HepG2 (cell line): ENCODE measurements at regions not wholly inside any gene's neighbourhood (a gene's known extent, or its start where the extent isn't known, plus 50 kb on each side); places are given as distances from the start of the nearest gene placed in this dataset.

ENCODE experiments used
- ARNTL ChIP-seq: sonication (generic); formaldehyde crosslinking; IDR thresholded peaks from 2 replicates; pipeline ENCODE4 v1.4.0; 2020; ENCODE audit warnings: mild to moderate bottlenecking, missing genetic modification reagents
- GFI1 ChIP-seq: sonication (generic); formaldehyde crosslinking; IDR thresholded peaks from 2 replicates; pipeline ENCODE4 v1.5.0; 2020; ENCODE audit warnings: missing genetic modification reagents, mild to moderate bottlenecking, borderline replicate concordance
- KDM1A ChIP-seq: IDR thresholded peaks from 2 replicates; pipeline ENCODE4 v1.6.1; 2016; ENCODE audit warnings: missing compliant biosample characterization
- MIXL1 ChIP-seq: IDR thresholded peaks from 2 replicates; pipeline ENCODE4 v1.6.1; 2016
- MTA3 ChIP-seq: sonication (generic); formaldehyde crosslinking; IDR thresholded peaks from 2 replicates; pipeline ENCODE4 v1.4.0; 2020; ENCODE audit warnings: missing genetic modification reagents
- RAD21 ChIP-seq: fragments of 450-650 bp; formaldehyde crosslinking; IDR thresholded peaks from 2 replicates; pipeline ENCODE4 v1.5.0; 2020; ENCODE audit warnings: mild to moderate bottlenecking
- REXO4 ChIP-seq: sonication (generic); formaldehyde crosslinking; IDR thresholded peaks from 2 replicates; pipeline ENCODE4 v1.8.0; 2022; ENCODE audit warnings: missing genetic modification reagents, mild to moderate bottlenecking, borderline replicate concordance
- SMC3 ChIP-seq: IDR thresholded peaks from 2 replicates; pipeline ENCODE4 v1.6.1; 2011; ENCODE audit warnings: low read length, improper control_type of control experiment
- STAG1 ChIP-seq: sonication (generic); formaldehyde crosslinking; IDR thresholded peaks from 2 replicates; pipeline ENCODE4 v1.4.0; 2020; ENCODE audit warnings: missing genetic modification reagents
- ZNF446 ChIP-seq: sonication (generic); formaldehyde crosslinking; IDR thresholded peaks from 2 replicates; pipeline ENCODE4 v1.5.0; 2020; ENCODE audit warnings: mild to moderate bottlenecking, missing genetic modification reagents
- ZNF451 ChIP-seq: sonication (generic); formaldehyde crosslinking; IDR thresholded peaks from 2 replicates; pipeline ENCODE4 v1.5.0; 2020; ENCODE audit warnings: mild to moderate bottlenecking, missing genetic modification reagents
- ZNF468 ChIP-seq: sonication (generic); formaldehyde crosslinking; IDR thresholded peaks from 2 replicates; pipeline ENCODE4 v1.8.0; 2022; ENCODE audit warnings: mild to moderate bottlenecking, moderate library complexity, missing genetic modification reagents
- ZNF629 ChIP-seq: sonication (generic); formaldehyde crosslinking; conservative IDR thresholded peaks from 2 replicates; pipeline ENCODE4 v1.5.0; 2020; ENCODE audit warnings: missing genetic modification reagents
- ZZZ3 ChIP-seq: sonication (generic); formaldehyde crosslinking; IDR thresholded peaks from 2 replicates; pipeline ENCODE4 v1.4.0; 2020; ENCODE audit warnings: missing genetic modification reagents, mild to moderate bottlenecking, borderline replicate concordance
- TF ChIP-seq, protein P1 (sequence below): sonication (generic); formaldehyde crosslinking; IDR thresholded peaks from 2 replicates; pipeline ENCODE4 v1.5.0; 2020; ENCODE audit warnings: mild to moderate bottlenecking, missing genetic modification reagents, moderate library complexity
- TF ChIP-seq, protein P2 (sequence below): sonication (generic); formaldehyde crosslinking; IDR thresholded peaks from 2 replicates; pipeline ENCODE4 v1.4.0; 2020; ENCODE audit warnings: missing genetic modification reagents, mild to moderate bottlenecking, borderline replicate concordance
- TF ChIP-seq, protein P3 (sequence below), 2 experiments: sonication (generic) in 1 of 2; formaldehyde crosslinking in 1 of 2; IDR thresholded peaks; 2 replicates each; pipeline versions ENCODE4 v1.5.1 to v1.6.1; 2011 to 2020; ENCODE audit warnings: borderline replicate concordance in 1 of 2, low read depth in 1 of 2, low read length in 1 of 2, mild to moderate bottlenecking in 1 of 2, missing genetic modification reagents in 1 of 2, moderate library complexity in 1 of 2
- TF ChIP-seq, protein P4 (sequence below): IDR thresholded peaks from 2 replicates; pipeline ENCODE4 v1.4.0; 2020; ENCODE audit warnings: mild to moderate bottlenecking, missing genetic modification reagents

DNA sequence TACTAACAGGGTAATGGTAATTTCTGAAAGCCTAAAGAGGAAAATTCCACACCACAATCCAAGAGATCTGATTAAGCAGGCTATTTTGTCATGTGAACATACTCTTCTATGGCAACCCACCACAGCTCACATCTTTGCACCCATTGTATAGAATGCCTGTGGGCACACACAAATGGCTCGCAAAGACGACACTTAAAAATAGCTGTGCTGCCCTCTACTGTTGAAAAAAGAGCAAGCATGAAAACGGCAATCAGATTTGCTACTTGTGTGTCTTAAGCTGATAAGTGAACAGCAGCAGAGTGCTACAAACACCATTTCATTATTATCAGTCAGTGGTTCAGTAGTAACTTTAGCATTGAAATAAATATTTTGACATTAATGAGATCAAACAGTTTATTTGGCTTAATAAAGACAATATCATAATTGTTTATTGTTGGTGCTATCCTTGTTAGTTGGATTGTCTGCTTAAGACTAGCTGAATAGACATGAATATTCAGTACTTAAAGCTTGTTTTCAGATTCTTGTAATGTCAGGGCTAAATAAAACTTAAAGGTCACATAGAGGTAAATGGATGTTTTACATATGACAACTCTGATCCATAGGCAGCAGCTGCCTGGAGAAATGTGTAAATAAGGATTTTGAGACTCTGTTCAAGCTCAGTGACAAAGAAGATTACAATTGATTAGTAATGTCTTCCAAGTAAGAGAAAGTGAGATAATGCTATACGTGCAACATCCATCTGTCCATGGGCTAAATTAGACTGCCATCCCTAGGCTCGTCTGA, 199.1 kb downstream of the LRRN1 start (continued):
- TF ChIP-seq, protein P1, sequence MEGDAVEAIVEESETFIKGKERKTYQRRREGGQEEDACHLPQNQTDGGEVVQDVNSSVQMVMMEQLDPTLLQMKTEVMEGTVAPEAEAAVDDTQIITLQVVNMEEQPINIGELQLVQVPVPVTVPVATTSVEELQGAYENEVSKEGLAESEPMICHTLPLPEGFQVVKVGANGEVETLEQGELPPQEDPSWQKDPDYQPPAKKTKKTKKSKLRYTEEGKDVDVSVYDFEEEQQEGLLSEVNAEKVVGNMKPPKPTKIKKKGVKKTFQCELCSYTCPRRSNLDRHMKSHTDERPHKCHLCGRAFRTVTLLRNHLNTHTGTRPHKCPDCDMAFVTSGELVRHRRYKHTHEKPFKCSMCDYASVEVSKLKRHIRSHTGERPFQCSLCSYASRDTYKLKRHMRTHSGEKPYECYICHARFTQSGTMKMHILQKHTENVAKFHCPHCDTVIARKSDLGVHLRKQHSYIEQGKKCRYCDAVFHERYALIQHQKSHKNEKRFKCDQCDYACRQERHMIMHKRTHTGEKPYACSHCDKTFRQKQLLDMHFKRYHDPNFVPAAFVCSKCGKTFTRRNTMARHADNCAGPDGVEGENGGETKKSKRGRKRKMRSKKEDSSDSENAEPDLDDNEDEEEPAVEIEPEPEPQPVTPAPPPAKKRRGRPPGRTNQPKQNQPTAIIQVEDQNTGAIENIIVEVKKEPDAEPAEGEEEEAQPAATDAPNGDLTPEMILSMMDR (CRISPR knock-in tag), result peak; percentile 80
- TF ChIP-seq SMC3 (peak; percentile 45; the same call in 1 of the 2 replicates), ZNF446 (CRISPR knock-in tag) (no peak), ZZZ3 (CRISPR knock-in tag) (no peak), REXO4 (CRISPR knock-in tag) (no peak), ZNF451 (CRISPR knock-in tag) (no peak), GFI1 (CRISPR knock-in tag) (no peak), MTA3 (CRISPR knock-in tag) (no peak), STAG1 (CRISPR knock-in tag) (peak; percentile 84), KDM1A (CRISPR knock-in tag) (no peak), ZNF468 (no peak), ARNTL (no peak), MIXL1 (CRISPR knock-in tag) (0 out of 2 replicates have a peak, but pooled peaks have one; percentile 25), ZNF629 (peak; percentile 97), RAD21 (CRISPR knock-in tag) (peak; percentile 24; the same call in 1 of the 2 replicates)
- TF ChIP-seq, protein P2, sequence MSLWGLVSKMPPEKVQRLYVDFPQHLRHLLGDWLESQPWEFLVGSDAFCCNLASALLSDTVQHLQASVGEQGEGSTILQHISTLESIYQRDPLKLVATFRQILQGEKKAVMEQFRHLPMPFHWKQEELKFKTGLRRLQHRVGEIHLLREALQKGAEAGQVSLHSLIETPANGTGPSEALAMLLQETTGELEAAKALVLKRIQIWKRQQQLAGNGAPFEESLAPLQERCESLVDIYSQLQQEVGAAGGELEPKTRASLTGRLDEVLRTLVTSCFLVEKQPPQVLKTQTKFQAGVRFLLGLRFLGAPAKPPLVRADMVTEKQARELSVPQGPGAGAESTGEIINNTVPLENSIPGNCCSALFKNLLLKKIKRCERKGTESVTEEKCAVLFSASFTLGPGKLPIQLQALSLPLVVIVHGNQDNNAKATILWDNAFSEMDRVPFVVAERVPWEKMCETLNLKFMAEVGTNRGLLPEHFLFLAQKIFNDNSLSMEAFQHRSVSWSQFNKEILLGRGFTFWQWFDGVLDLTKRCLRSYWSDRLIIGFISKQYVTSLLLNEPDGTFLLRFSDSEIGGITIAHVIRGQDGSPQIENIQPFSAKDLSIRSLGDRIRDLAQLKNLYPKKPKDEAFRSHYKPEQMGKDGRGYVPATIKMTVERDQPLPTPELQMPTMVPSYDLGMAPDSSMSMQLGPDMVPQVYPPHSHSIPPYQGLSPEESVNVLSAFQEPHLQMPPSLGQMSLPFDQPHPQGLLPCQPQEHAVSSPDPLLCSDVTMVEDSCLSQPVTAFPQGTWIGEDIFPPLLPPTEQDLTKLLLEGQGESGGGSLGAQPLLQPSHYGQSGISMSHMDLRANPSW (CRISPR knock-in tag), result no peak
- TF ChIP-seq, protein P3, sequence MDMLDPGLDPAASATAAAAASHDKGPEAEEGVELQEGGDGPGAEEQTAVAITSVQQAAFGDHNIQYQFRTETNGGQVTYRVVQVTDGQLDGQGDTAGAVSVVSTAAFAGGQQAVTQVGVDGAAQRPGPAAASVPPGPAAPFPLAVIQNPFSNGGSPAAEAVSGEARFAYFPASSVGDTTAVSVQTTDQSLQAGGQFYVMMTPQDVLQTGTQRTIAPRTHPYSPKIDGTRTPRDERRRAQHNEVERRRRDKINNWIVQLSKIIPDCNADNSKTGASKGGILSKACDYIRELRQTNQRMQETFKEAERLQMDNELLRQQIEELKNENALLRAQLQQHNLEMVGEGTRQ (IDR thresholded peaks at IDR 0.05; ENCODE audit: low read depth, low read length), result no peak
- TF ChIP-seq, protein P3 (CRISPR knock-in tag; IDR thresholded peaks at IDR 0.05; ENCODE audit: borderline replicate concordance), result no peak
- TF ChIP-seq, protein P4, sequence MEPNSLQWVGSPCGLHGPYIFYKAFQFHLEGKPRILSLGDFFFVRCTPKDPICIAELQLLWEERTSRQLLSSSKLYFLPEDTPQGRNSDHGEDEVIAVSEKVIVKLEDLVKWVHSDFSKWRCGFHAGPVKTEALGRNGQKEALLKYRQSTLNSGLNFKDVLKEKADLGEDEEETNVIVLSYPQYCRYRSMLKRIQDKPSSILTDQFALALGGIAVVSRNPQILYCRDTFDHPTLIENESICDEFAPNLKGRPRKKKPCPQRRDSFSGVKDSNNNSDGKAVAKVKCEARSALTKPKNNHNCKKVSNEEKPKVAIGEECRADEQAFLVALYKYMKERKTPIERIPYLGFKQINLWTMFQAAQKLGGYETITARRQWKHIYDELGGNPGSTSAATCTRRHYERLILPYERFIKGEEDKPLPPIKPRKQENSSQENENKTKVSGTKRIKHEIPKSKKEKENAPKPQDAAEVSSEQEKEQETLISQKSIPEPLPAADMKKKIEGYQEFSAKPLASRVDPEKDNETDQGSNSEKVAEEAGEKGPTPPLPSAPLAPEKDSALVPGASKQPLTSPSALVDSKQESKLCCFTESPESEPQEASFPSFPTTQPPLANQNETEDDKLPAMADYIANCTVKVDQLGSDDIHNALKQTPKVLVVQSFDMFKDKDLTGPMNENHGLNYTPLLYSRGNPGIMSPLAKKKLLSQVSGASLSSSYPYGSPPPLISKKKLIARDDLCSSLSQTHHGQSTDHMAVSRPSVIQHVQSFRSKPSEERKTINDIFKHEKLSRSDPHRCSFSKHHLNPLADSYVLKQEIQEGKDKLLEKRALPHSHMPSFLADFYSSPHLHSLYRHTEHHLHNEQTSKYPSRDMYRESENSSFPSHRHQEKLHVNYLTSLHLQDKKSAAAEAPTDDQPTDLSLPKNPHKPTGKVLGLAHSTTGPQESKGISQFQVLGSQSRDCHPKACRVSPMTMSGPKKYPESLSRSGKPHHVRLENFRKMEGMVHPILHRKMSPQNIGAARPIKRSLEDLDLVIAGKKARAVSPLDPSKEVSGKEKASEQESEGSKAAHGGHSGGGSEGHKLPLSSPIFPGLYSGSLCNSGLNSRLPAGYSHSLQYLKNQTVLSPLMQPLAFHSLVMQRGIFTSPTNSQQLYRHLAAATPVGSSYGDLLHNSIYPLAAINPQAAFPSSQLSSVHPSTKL (CRISPR knock-in tag), result no peak
